BJ (cell line): ENCODE measurements at regions not wholly inside any gene's neighbourhood (a gene's known extent, or its start where the extent isn't known, plus 50 kb on each side); places are given as distances from the start of the nearest gene placed in this dataset.

ENCODE experiments used
- CTCF ChIA-PET: fragments of 350-600 bp; formaldehyde crosslinking; extraction: SDS; loops from one replicate; lab custom pipeline; 2021; ENCODE audit warnings: antibody characterized with exemption, inconsistent platforms; lab: Yijun Ruan, JAX
- POLR2A ChIA-PET: fragments of 300-600 bp; sonication (Branson Sonifier 250); formaldehyde crosslinking; extraction: SDS; loops from one replicate; lab custom pipeline; 2021; ENCODE audit warnings: antibody characterized with exemption; lab: Charles Lee
- DNase-seq: peaks from one replicate; pipeline ENCODE4 v3.0.0-alpha.2; 2011; ENCODE audit warnings: low read depth
- H3K27me3 ChIP-seq: 2 replicates; pipeline ENCODE4 v1.6.0; 2011; ENCODE audit warnings: low read length; ENCODE audit not compliant: control insufficient read depth, insufficient read depth
- H3K36me3 ChIP-seq: 2 replicates; pipeline ENCODE4 v1.5.1; 2011; ENCODE audit warnings: low read length; ENCODE audit not compliant: control insufficient read depth, insufficient read depth
- H3K4me3 ChIP-seq: 2 replicates; pipeline ENCODE4 v1.5.1; 2011; ENCODE audit warnings: low read depth, mild to moderate bottlenecking, control low read depth, low read length
- CTCF ChIP-seq: IDR thresholded peaks from 2 replicates; pipeline ENCODE4 v1.5.1; 2011; ENCODE audit warnings: low read depth, mild to moderate bottlenecking, control low read depth, inconsistent platforms, low read length, moderate library complexity; ENCODE audit not compliant: insufficient read depth

- CTCF ChIA-PET, result interaction anchor here (1.6 kb wide), 1 partner anchor 10 kb away, joined by 3 read pairs; no protein-coding TSS in a partner anchor
- POLR2A ChIA-PET, result no interaction called here
- no peak overlapping the region for H3K4me3 ChIP-seq
- H3K36me3 ChIP-seq, result no peaks in the 10 kb centered on the region
- H3K27me3 ChIP-seq, result peaks cover 8% of the 10 kb centered on the region
- no peak for DNase-seq
- no peak for TF ChIP-seq CTCF
These were observed 135.6 kb upstream of the LPCAT1 start for GRCh38 chr5:1659100-1659981.

DNA sequence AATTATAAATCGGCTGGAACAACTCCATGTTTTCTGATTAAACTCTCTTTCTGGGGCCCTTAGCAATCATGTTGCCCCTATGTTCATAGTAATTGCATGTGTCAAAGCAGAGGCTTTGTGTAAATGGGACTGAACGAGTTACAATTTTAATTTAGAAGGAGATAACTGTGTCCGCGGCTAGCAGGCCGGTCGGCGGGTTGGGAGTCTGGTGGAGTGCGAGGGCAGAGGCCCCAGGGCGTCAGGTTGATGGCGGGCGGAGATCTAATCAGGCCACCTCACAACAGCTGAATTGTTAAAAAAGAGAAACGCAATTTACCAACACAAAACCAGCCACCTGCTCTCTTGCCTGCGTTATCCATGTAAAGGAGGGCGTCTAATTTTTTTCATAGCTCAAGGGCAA is 134.9 kb upstream of the LPCAT1 start:
- CTCF ChIA-PET, result interaction anchor here (1.6 kb wide), 1 partner anchor 11 kb away, joined by 3 read pairs; no protein-coding TSS in a partner anchor
- POLR2A ChIA-PET, result no interaction called here
- Histone ChIP-seq H3K36me3 (no peaks in the 10 kb centered on the region), H3K27me3 (peaks cover 8% of the 10 kb centered on the region), H3K4me3 (no peak overlapping the region)
- TF ChIP-seq CTCF, result no peak
- DNase-seq, result no peak

DNA sequence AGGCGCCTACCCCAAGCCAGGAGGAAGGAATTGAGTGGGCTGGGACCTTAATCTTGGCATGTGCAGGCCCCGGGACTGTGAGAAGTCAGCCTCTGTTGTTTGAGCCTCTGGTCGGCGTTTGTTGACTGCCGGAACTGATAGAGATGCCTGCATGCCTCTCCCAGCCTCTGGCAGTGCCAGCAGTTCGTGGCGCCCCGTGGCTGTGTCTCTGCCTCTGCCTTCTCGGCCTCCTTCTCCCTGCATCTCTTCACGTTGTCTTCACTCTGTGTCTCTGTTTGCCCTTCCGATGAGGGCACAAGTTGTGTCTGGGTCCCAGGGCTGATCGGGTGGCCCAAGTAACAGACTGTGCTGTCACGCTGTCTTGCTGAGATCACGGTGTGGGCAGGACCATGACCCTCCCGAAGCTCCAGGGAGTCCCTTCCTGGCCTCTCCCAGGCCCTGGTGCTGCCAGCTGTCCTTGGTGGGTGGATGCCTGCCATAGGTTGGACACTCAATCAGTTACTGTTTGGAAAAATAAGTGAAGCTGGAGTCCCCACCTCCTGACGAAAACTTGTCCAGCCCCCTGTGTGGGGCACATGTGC is 133.5 kb upstream of the LPCAT1 start:
- Histone ChIP-seq H3K36me3 (no peaks in the 10 kb centered on the region), H3K4me3 (no peak overlapping the region), H3K27me3 (peaks cover 18% of the 10 kb centered on the region)
- no peak for DNase-seq
- no peak for TF ChIP-seq CTCF
- ChIA-PET POLR2A (no interaction called here), CTCF (interaction anchor here (1.1 to 2.7 kb wide), 2 partner anchors 12 to 490 kb away, joined by 3 to 14 read pairs; no protein-coding TSS in a partner anchor)

DNA sequence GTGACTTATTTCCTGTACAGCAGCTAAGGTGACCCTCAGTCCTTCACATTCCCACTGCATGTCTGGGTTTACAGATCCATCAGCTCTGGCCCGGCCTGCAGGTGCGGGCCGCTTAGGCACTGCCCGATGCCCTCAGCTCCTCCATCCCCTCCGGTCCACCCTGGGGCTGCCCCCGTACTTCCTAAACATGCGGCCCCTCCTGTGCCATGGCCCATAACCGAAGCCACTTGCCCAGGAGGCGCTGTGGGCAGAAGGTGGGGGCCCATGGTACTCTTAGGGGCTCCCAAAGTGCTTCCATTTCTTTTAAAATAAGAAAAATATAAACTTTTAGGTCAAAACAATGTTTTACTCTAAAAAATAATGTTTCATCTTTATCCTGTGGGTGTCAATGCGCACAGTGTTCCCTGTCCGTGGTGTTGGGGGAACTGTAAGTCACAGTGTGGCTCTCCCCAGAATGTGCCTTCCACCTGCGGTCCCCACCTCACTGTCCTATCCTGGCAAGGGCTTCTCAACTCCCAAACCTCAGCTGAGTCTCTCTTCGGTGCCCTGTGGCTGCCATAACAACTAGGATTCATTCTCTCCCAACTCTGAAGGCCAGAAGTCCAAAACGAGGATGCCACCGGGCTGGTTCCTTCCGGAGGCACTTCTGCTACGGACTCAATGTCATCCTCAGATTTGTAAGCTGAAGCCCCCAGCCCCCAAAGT is 132.7 kb upstream of the LPCAT1 start:
- Histone ChIP-seq H3K4me3 (no peak overlapping the region), H3K36me3 (no peaks in the 10 kb centered on the region), H3K27me3 (peaks cover 18% of the 10 kb centered on the region)
- no peak for TF ChIP-seq CTCF
- POLR2A ChIA-PET, result no interaction called here
- no peak for DNase-seq
- CTCF ChIA-PET, result interaction anchor here (1.2 to 2.7 kb wide), 2 partner anchors 12 to 13 kb away, joined by 5 to 14 read pairs; no protein-coding TSS in a partner anchor
